ENCODE measurements at regions not wholly inside any gene's neighbourhood (a gene's known extent, or its start where the extent isn't known, plus 50 kb on each side); places are given as distances from the start of the nearest gene placed in this dataset.

- TF ChIP-seq POLR2A (IDR thresholded peaks at IDR 0.05; ENCODE audit: extremely low read depth, insufficient read length): no peak
- no peak overlapping the region for H3K4me3 ChIP-seq (ENCODE audit: low read depth, low read length)
- DNase-seq (ENCODE audit: low read depth): no peak
These were observed 489.8 kb upstream of the FLRT2 start for GRCh38 chr14:85040046-85040685.

GRCh38 chr14:85041618-85042017 is 488.3 kb upstream of the FLRT2 start:
- no peak overlapping the region for H3K4me3 ChIP-seq (ENCODE audit: low read depth, low read length)
- no peak for DNase-seq (ENCODE audit: low read depth)
- TF ChIP-seq CTCF (IDR thresholded peaks at IDR 0.05; ENCODE audit: low read depth, low read length): no peak
- TF ChIP-seq MYC (IDR thresholded peaks at IDR 0.05; ENCODE audit: low read depth, low read length): no peak
- TF ChIP-seq MAX (IDR thresholded peaks at IDR 0.05; ENCODE audit: low read depth, low read length): no peak
- no peak for TF ChIP-seq POLR2A (IDR thresholded peaks at IDR 0.05; ENCODE audit: extremely low read depth, insufficient read length)

- TF ChIP-seq MYC (IDR thresholded peaks at IDR 0.05; ENCODE audit: low read depth, low read length) (no peak), POLR2A (IDR thresholded peaks at IDR 0.05; ENCODE audit: extremely low read depth, insufficient read length) (no peak)
- no peak for DNase-seq (ENCODE audit: low read depth)
These were observed 487.6 kb upstream of the FLRT2 start for GRCh38 chr14:85042301-85042700.

GRCh38 chr14:85050180-85050579 is 479.8 kb upstream of the FLRT2 start:
- no peak for DNase-seq (ENCODE audit: low read depth)
- TF ChIP-seq MYC (IDR thresholded peaks at IDR 0.05; ENCODE audit: low read depth, low read length): no peak
- no peak for TF ChIP-seq POLR2A (IDR thresholded peaks at IDR 0.05; ENCODE audit: extremely low read depth, insufficient read length)
- no peak for TF ChIP-seq MAX (IDR thresholded peaks at IDR 0.05; ENCODE audit: low read depth, low read length)
- TF ChIP-seq CTCF (IDR thresholded peaks at IDR 0.05; ENCODE audit: low read depth, low read length): no peak

More at GRCh38 chr14:85042301-85042700, 487.6 kb upstream of the FLRT2 start:
- no peak overlapping the region for H3K4me3 ChIP-seq (ENCODE audit: low read depth, low read length)

GRCh38 chr14:85052646-85053045 is 477.3 kb upstream of the FLRT2 start:
- no peak for TF ChIP-seq POLR2A (IDR thresholded peaks at IDR 0.05; ENCODE audit: extremely low read depth, insufficient read length)
- DNase-seq (ENCODE audit: low read depth): no peak
- no peak overlapping the region for H3K4me3 ChIP-seq (ENCODE audit: low read depth, low read length)

More at GRCh38 chr14:85050180-85050579, 479.8 kb upstream of the FLRT2 start:
- H3K4me3 ChIP-seq (ENCODE audit: low read depth, low read length): no peak overlapping the region

GRCh38 chr14:85054178-85054577 is 475.8 kb upstream of the FLRT2 start:
- DNase-seq (ENCODE audit: low read depth): no peak
- H3K4me3 ChIP-seq (ENCODE audit: low read depth, low read length): no peak overlapping the region
- TF ChIP-seq POLR2A (IDR thresholded peaks at IDR 0.05; ENCODE audit: extremely low read depth, insufficient read length): no peak
- no peak for TF ChIP-seq MAX (IDR thresholded peaks at IDR 0.05; ENCODE audit: low read depth, low read length)
- no peak for TF ChIP-seq MYC (IDR thresholded peaks at IDR 0.05; ENCODE audit: low read depth, low read length)
- TF ChIP-seq CTCF (IDR thresholded peaks at IDR 0.05; ENCODE audit: low read depth, low read length): no peak

GRCh38 chr14:85056267-85056666 is 473.7 kb upstream of the FLRT2 start:
- TF ChIP-seq POLR2A (IDR thresholded peaks at IDR 0.05; ENCODE audit: extremely low read depth, insufficient read length) (no peak), MAX (IDR thresholded peaks at IDR 0.05; ENCODE audit: low read depth, low read length) (no peak), CTCF (IDR thresholded peaks at IDR 0.05; ENCODE audit: low read depth, low read length) (no peak), MYC (IDR thresholded peaks at IDR 0.05; ENCODE audit: low read depth, low read length) (no peak)
- no peak overlapping the region for H3K4me3 ChIP-seq (ENCODE audit: low read depth, low read length)
- DNase-seq (ENCODE audit: low read depth): no peak

Measured in NB4 (cell line).